Spinal cord (tissue), 9 donors: ENCODE measurements at regions not wholly inside any gene's neighbourhood (a gene's known extent, or its start where the extent isn't known, plus 50 kb on each side); places are given as distances from the start of the nearest gene placed in this dataset.

Source experiments
- DNase-seq, 6 donors: peaks; one replicate each; pipeline versions ENCODE4 v3.0.0 to v3.0.0-alpha.2; 2013 to 2015; ENCODE audit warnings: low spot score in 6 of 6, low read depth in 4 of 6
- H3K27ac ChIP-seq: one replicate; pipeline ENCODE4 v1.5.1; 2013; ENCODE audit warnings: low read depth, low read length, control low read depth
- H3K27me3 ChIP-seq: one replicate; pipeline ENCODE4 v1.6.1; 2013; ENCODE audit warnings: low read length; ENCODE audit not compliant: control insufficient read depth, insufficient read depth
- H3K36me3 ChIP-seq: one replicate; pipeline ENCODE4 v1.6.1; 2013; ENCODE audit warnings: low read length; ENCODE audit not compliant: control insufficient read depth, insufficient read depth
- H3K4me1 ChIP-seq: one replicate; pipeline ENCODE4 v1.6.1; 2013; ENCODE audit warnings: low read length; ENCODE audit not compliant: control insufficient read depth, insufficient read depth
- H3K4me3 ChIP-seq: one replicate; pipeline ENCODE4 v1.5.1; 2013; ENCODE audit warnings: low read depth, low read length, control low read depth
- H3K9me3 ChIP-seq: one replicate; pipeline ENCODE4 v1.6.1; 2013; ENCODE audit warnings: low read length; ENCODE audit not compliant: control insufficient read depth, insufficient read depth
- WGBS: methylation state at CpG from one replicate; pipeline ENCODE4 v1.1.5; 2013; ENCODE audit warnings: missing lambda C conversion rate; ENCODE audit not compliant: insufficient coverage; 5-methylcytosine and 5-hydroxymethylcytosine counted together
- donor health status: healthy.

- no peak for DNase-seq
- no peak overlapping the region for H3K4me3 ChIP-seq
- 94% methylated on average over 9 of the region's 11 CpGs for WGBS
Observed at GRCh38 chr15:29432191-29433049, 162.8 kb upstream of the NSMCE3 start.

GRCh38 chr15:29430831-29431230, 161.2 kb upstream of the NSMCE3 start:
- Histone ChIP-seq H3K36me3 (no peaks in the 10 kb centered on the region), H3K4me1 (peaks cover 7% of the 10 kb centered on the region), H3K27ac (no peak overlapping the region), H3K27me3 (no peaks in the 10 kb centered on the region), H3K4me3 (no peak overlapping the region), H3K9me3 (no peaks in the 10 kb centered on the region)
- 91% methylated on average over 4 of the region's 10 CpGs for WGBS
- no peak for DNase-seq

More at GRCh38 chr15:29432191-29433049, 162.8 kb upstream of the NSMCE3 start:
- Histone ChIP-seq H3K9me3 (no peaks in the 10 kb centered on the region), H3K36me3 (no peaks in the 10 kb centered on the region), H3K27me3 (no peaks in the 10 kb centered on the region), H3K27ac (no peak overlapping the region), H3K4me1 (peaks cover 7% of the 10 kb centered on the region)

- Histone ChIP-seq H3K27ac (no peak overlapping the region), H3K4me3 (no peak overlapping the region), H3K9me3 (no peaks in the 10 kb centered on the region), H3K27me3 (no peaks in the 10 kb centered on the region), H3K36me3 (no peaks in the 10 kb centered on the region), H3K4me1 (peaks cover 7% of the 10 kb centered on the region)
- 96% methylated on average over 4 of the region's 4 CpGs for WGBS
- no peak for DNase-seq
Observed at GRCh38 chr15:29430124-29430523, 160.5 kb upstream of the NSMCE3 start.

- peaks cover 7% of the 10 kb centered on the region for H3K4me1 ChIP-seq
- WGBS = 96% methylated on average over 5 of the region's 13 CpGs
- no peak overlapping the region for H3K4me3 ChIP-seq
- no peak overlapping the region for H3K27ac ChIP-seq
- H3K9me3 ChIP-seq = no peaks in the 10 kb centered on the region
- no peak for DNase-seq
- no peaks in the 10 kb centered on the region for H3K27me3 ChIP-seq
- no peaks in the 10 kb centered on the region for H3K36me3 ChIP-seq
Observed at GRCh38 chr15:29429584-29429983, 160.0 kb upstream of the NSMCE3 start.

GRCh38 chr15:29428925-29429573, 159.4 kb upstream of the NSMCE3 start:
- Histone ChIP-seq H3K27me3 (no peaks in the 10 kb centered on the region), H3K27ac (no peak overlapping the region), H3K9me3 (peaks cover 1% of the 10 kb centered on the region), H3K36me3 (no peaks in the 10 kb centered on the region), H3K4me3 (no peak overlapping the region), H3K4me1 (peaks cover 7% of the 10 kb centered on the region)
- DNase-seq = no peak
- WGBS = 96% methylated on average over 6 of the region's 7 CpGs

- Histone ChIP-seq H3K27ac (no peak overlapping the region), H3K27me3 (no peaks in the 10 kb centered on the region), H3K9me3 (peaks cover 1% of the 10 kb centered on the region), H3K36me3 (no peaks in the 10 kb centered on the region), H3K4me3 (no peak overlapping the region), H3K4me1 (no peaks in the 10 kb centered on the region)
- DNase-seq = no peak
Observed at GRCh38 chr15:29425864-29426263, 156.2 kb upstream of the NSMCE3 start.

GRCh38 chr15:29424118-29424517, 154.5 kb upstream of the NSMCE3 start:
- no peak overlapping the region for H3K27ac ChIP-seq
- H3K36me3 ChIP-seq = no peaks in the 10 kb centered on the region
- H3K27me3 ChIP-seq = no peaks in the 10 kb centered on the region
- H3K4me3 ChIP-seq = no peak overlapping the region
- WGBS = no CpG with 5 or more reads among the region's 4 CpGs
- no peak for DNase-seq
- no peaks in the 10 kb centered on the region for H3K4me1 ChIP-seq
- H3K9me3 ChIP-seq = peaks cover 1% of the 10 kb centered on the region

- no peak for DNase-seq
- H3K27ac ChIP-seq = no peak overlapping the region
- no peaks in the 10 kb centered on the region for H3K27me3 ChIP-seq
- no peaks in the 10 kb centered on the region for H3K36me3 ChIP-seq
- no peak overlapping the region for H3K4me3 ChIP-seq
- WGBS = 86% methylated on average over 1 of the region's 2 CpGs
- H3K9me3 ChIP-seq = peaks cover 1% of the 10 kb centered on the region
- H3K4me1 ChIP-seq = no peaks in the 10 kb centered on the region
Observed at GRCh38 chr15:29422606-29423005, 153.0 kb upstream of the NSMCE3 start.

GRCh38 chr15:29420188-29420587, 150.6 kb upstream of the NSMCE3 start:
- no peak for DNase-seq
- H3K4me3 ChIP-seq = no peak overlapping the region
- peaks cover 1% of the 10 kb centered on the region for H3K9me3 ChIP-seq
- WGBS = no CpG with 5 or more reads among the region's 2 CpGs
- H3K36me3 ChIP-seq = no peaks in the 10 kb centered on the region
- H3K27me3 ChIP-seq = no peaks in the 10 kb centered on the region
- H3K4me1 ChIP-seq = no peaks in the 10 kb centered on the region
- H3K27ac ChIP-seq = no peak overlapping the region

GRCh38 chr15:29418931-29419330, 149.3 kb upstream of the NSMCE3 start:
- no peaks in the 10 kb centered on the region for H3K27me3 ChIP-seq
- DNase-seq = no peak
- H3K36me3 ChIP-seq = no peaks in the 10 kb centered on the region
- no CpG with 5 or more reads among the region's 1 CpG for WGBS
- H3K4me3 ChIP-seq = no peak overlapping the region
- no peaks in the 10 kb centered on the region for H3K9me3 ChIP-seq
- no peak overlapping the region for H3K27ac ChIP-seq
- H3K4me1 ChIP-seq = no peaks in the 10 kb centered on the region
